Transverse colon (tissue), 4 donors: ENCODE measurements at regions not wholly inside any gene's neighbourhood (a gene's known extent, or its start where the extent isn't known, plus 50 kb on each side); places are given as distances from the start of the nearest gene placed in this dataset.

Source experiments
- DNase-seq: peaks from one replicate; pipeline ENCODE4 v3.0.0-alpha.2; 2019
- H3K27ac ChIP-seq, 4 donors: fragments of 200-600 bp; sonication (generic); 2 replicates each; pipeline ENCODE4 v1.5.1; 2016 to 2018; ENCODE audit warnings: inconsistent platforms in 4 of 4
- H3K27me3 ChIP-seq: fragments of 200-600 bp; sonication (generic); 2 replicates; pipeline ENCODE4 v1.5.1; 2017; ENCODE audit warnings: inconsistent platforms
- H3K36me3 ChIP-seq, 4 donors: fragments of 200-600 bp; sonication (generic); 2 replicates each; pipeline ENCODE4 v1.5.1; 2017 to 2019; ENCODE audit warnings: inconsistent platforms in 4 of 4
- H3K4me1 ChIP-seq, 4 donors: fragments of 200-600 bp; sonication (generic); 2 replicates each; pipeline ENCODE4 v1.5.1; 2017 to 2020; ENCODE audit warnings: inconsistent platforms in 4 of 4
- H3K4me3 ChIP-seq, 4 donors: fragments of 200-600 bp; sonication (generic); 1 replicate in 1 of 4; 2 replicates in 3 of 4; pipeline versions ENCODE4 v1.5.1 to v1.6.1; 2017 to 2019; ENCODE audit warnings: inconsistent platforms in 4 of 4
- H3K9me3 ChIP-seq, 2 donors: fragments of 200-600 bp; sonication (generic); 2 replicates each; pipeline ENCODE4 v1.5.1; 2017 to 2019; ENCODE audit warnings: inconsistent platforms in 2 of 2
- EP300 ChIP-seq: sonication (generic); formaldehyde crosslinking; IDR thresholded peaks from one replicate; pipeline ENCODE4 v1.6.1; 2017; ENCODE audit warnings: antibody characterized with exemption, low read depth
- POLR2A ChIP-seq: fragments of 450-650 bp; IDR thresholded peaks from one replicate; pipeline ENCODE4 v1.6.1; 2016; ENCODE audit warnings: antibody characterized with exemption, mild to moderate bottlenecking, moderate library complexity
- POLR2AphosphoS5 ChIP-seq, 3 donors: sonication (generic); formaldehyde crosslinking; IDR thresholded peaks; one replicate each; pipeline ENCODE4 v1.6.1; 2016; ENCODE audit warnings: antibody characterized with exemption in 3 of 3
- WGBS, 2 donors: methylation state at CpG; one replicate each; pipeline ENCODE4 v1.1.5; 2018; ENCODE audit warnings: low coverage in 1 of 2; 5-methylcytosine and 5-hydroxymethylcytosine counted together
- in situ Hi-C, 4 donors: fragments of 200-750 bp; cut with MboI; loops; one replicate each; pipeline versions ENCODE4 v1.15.0 to v1.15.1; 2017; ENCODE audit warnings: low sequenced_read_pairs in 3 of 4, low pct_ligation_motif_present in 1 of 4, low pct_unique_long_range_greater_than_20kb in 1 of 4
- intact Hi-C: fragments of 100-400 bp; cut with DNase I; formaldehyde crosslinking; loops from one replicate; pipeline ENCODE4 v1.15.1; 2023; ENCODE audit warnings: low total_unique reads
- TF ChIP-seq, protein P1 (sequence below), 5 experiments: fragments of 200-600 bp in 3 of 5; fragments of 450-650 bp in 2 of 5; sonication (generic) in 3 of 5; IDR thresholded peaks; 1 replicate in 2 of 5; 2 replicates in 3 of 5; pipeline ENCODE4 v1.5.1; 2016 to 2017; ENCODE audit warnings: antibody characterized with exemption in 5 of 5, inconsistent platforms in 3 of 5, mild to moderate bottlenecking in 2 of 5, moderate library complexity in 1 of 5

DNA sequence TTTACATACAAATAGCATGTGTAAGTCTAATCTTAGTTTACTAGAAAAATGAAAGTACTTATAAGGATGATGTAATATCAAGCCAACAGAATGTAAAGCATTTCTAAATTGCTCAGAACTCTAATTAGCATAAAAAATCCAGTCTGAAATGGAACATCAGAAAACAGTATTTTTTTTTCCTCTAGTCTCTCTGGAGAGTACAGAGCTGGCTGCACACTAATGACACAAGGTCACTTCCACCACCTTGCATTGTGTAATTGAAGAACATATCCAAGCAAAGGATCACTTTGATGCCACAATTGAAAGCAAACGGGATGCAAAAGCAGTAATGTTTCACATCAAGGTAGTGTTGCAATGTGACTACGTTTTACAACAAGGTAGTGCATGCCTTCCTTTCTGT is 548.0 kb upstream of the LUZP2 start:
- intact Hi-C loops, result no loop called here
- in situ Hi-C loops, result no loop called here
- Histone ChIP-seq H3K4me3 (no peak overlapping the region), H3K27me3 (no peaks in the 10 kb centered on the region), H3K27ac (no peak overlapping the region), H3K9me3 (no peaks in the 10 kb centered on the region), H3K36me3 (no peaks in the 10 kb centered on the region), H3K4me1 (no peaks in the 10 kb centered on the region)
- TF ChIP-seq, protein P1, sequence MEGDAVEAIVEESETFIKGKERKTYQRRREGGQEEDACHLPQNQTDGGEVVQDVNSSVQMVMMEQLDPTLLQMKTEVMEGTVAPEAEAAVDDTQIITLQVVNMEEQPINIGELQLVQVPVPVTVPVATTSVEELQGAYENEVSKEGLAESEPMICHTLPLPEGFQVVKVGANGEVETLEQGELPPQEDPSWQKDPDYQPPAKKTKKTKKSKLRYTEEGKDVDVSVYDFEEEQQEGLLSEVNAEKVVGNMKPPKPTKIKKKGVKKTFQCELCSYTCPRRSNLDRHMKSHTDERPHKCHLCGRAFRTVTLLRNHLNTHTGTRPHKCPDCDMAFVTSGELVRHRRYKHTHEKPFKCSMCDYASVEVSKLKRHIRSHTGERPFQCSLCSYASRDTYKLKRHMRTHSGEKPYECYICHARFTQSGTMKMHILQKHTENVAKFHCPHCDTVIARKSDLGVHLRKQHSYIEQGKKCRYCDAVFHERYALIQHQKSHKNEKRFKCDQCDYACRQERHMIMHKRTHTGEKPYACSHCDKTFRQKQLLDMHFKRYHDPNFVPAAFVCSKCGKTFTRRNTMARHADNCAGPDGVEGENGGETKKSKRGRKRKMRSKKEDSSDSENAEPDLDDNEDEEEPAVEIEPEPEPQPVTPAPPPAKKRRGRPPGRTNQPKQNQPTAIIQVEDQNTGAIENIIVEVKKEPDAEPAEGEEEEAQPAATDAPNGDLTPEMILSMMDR (IDR thresholded peaks at IDR 0.05), result no peak
- TF ChIP-seq EP300 (no peak), POLR2AphosphoS5 (IDR thresholded peaks at IDR 0.05) (no peak), POLR2A (no peak)
- WGBS, 2 donors, result 77 to 81% methylated on average over 2 of the region's 2 CpGs
- no peak for DNase-seq

DNA sequence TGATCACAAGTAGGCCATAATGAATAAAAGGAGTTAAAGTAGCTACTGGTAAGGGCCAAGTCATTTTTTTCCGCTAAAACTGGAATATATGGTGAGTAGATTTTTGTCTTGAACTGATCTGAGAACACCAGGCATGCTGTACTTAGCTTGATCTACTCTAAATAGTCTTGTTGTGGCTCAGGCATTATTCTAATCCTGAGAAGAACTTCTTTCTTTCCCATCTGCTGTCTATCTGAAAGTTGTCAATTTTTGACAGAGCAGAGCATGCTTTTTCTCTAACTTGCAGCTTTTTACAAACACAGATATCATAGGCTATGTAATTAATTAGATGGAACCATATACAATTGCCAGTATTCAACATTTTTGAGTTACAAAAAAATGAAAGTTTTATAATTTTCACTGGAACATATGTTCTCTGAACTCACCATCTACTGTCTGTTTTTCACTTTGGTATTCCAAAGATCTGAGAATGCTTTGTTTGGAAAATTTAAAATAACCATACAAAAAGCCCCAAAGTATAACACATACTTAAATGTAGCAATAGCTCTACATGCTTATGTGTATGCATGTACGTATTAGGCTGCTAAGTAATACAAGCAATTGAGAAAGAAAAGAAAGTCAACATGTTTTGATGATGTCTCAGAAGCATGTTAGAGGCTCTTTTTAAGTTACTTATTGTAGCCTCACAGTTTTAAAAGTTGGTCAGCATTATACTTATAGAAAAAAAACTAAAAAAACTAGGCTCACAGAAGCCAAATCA is 542.7 kb upstream of the LUZP2 start:
- H3K27ac ChIP-seq, result no peak overlapping the region
- no peaks in the 10 kb centered on the region for H3K9me3 ChIP-seq
- WGBS, 2 donors, result 78 to 88% methylated on average over 2 of the region's 2 CpGs

DNA sequence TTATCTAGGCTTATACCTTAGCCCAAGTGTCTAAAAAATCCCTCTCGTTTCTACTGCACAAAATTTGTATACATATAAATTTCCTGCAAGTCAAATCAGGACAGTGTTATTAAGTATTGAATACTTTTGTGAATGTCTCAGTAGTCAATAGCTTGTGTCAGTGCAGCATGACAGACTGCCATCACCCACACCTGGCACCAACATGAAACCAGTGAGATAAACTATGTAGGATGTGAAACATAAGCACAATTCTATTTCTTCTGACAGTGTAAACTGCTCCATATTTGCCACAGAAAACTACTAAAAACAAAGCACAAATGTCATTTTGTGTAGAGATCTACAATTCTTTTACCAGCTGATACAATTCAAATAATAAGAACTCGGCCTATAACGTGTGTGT is 542.1 kb upstream of the LUZP2 start:
- no peaks in the 10 kb centered on the region for H3K27me3 ChIP-seq
- H3K36me3 ChIP-seq, result no peaks in the 10 kb centered on the region
- no peak for DNase-seq
- no peak for TF ChIP-seq POLR2AphosphoS5 (IDR thresholded peaks at IDR 0.05)
- TF ChIP-seq POLR2A, result no peak
- TF ChIP-seq EP300, result no peak
- TF ChIP-seq, protein P1 (IDR thresholded peaks at IDR 0.05), result no peak
- H3K27ac ChIP-seq, result no peak overlapping the region
- in situ Hi-C loops (no loop called here), intact Hi-C loops (no loop called here)
- H3K4me3 ChIP-seq, result no peak overlapping the region
- H3K4me1 ChIP-seq, result no peaks in the 10 kb centered on the region
- no peaks in the 10 kb centered on the region for H3K9me3 ChIP-seq
- 60 to 78% methylated on average over 3 of the region's 3 CpGs for WGBS, 2 donors

More for the DNA sequence above, 542.7 kb upstream of the LUZP2 start:
- Histone ChIP-seq H3K36me3 (no peaks in the 10 kb centered on the region), H3K27me3 (no peaks in the 10 kb centered on the region), H3K4me3 (no peak overlapping the region), H3K4me1 (no peaks in the 10 kb centered on the region)
- in situ Hi-C loops (no loop called here), intact Hi-C loops (no loop called here)
- TF ChIP-seq POLR2AphosphoS5 (IDR thresholded peaks at IDR 0.05), result no peak
- DNase-seq, result no peak

GRCh38 chr11:23956586-23956985 is 540.3 kb upstream of the LUZP2 start:
- WGBS, 2 donors, result 85 to 92% methylated on average over 2 to 3 of the region's 3 CpGs
- TF ChIP-seq, protein P1 (IDR thresholded peaks at IDR 0.05), result no peak
- TF ChIP-seq EP300, result no peak
- TF ChIP-seq POLR2AphosphoS5 (IDR thresholded peaks at IDR 0.05), result no peak
- no peak for TF ChIP-seq POLR2A
- intact Hi-C loops (no loop called here), in situ Hi-C loops (no loop called here)
- Histone ChIP-seq H3K4me3 (no peak overlapping the region), H3K4me1 (no peaks in the 10 kb centered on the region), H3K27me3 (no peaks in the 10 kb centered on the region), H3K36me3 (no peaks in the 10 kb centered on the region), H3K9me3 (no peaks in the 10 kb centered on the region), H3K27ac (no peak overlapping the region)
- DNase-seq, result no peak

- H3K27me3 ChIP-seq, result no peaks in the 10 kb centered on the region
- H3K27ac ChIP-seq, result no peak overlapping the region
- intact Hi-C loops (no loop called here), in situ Hi-C loops (no loop called here)
- H3K4me1 ChIP-seq, result no peaks in the 10 kb centered on the region
- H3K36me3 ChIP-seq, result no peaks in the 10 kb centered on the region
- DNase-seq, result no peak
- no peaks in the 10 kb centered on the region for H3K9me3 ChIP-seq
- no peak overlapping the region for H3K4me3 ChIP-seq
- no peak for TF ChIP-seq POLR2AphosphoS5 (IDR thresholded peaks at IDR 0.05)
- TF ChIP-seq POLR2A, result no peak
- no peak for TF ChIP-seq EP300
- TF ChIP-seq, protein P1 (IDR thresholded peaks at IDR 0.05), result no peak
- 72 to 82% methylated on average over 4 of the region's 4 CpGs for WGBS, 2 donors
Measured at GRCh38 chr11:23957314-23957713, 539.5 kb upstream of the LUZP2 start.
